Astrocyte (in vitro differentiated cells and primary cell): ENCODE measurements at regions not wholly inside any gene's neighbourhood (a gene's known extent, or its start where the extent isn't known, plus 50 kb on each side); places are given as distances from the start of the nearest gene placed in this dataset.

Experiments used
- DNase-seq: peaks from one replicate; pipeline ENCODE4 v3.0.0-alpha.2; 2010; ENCODE audit warnings: low read depth
- FAIRE-seq: peaks from 2 replicates; lab custom pipeline; 2011; peaks lifted over from hg19 to GRCh38; lab: Jason Lieb, UNC
- H2AFZ ChIP-seq: 2 replicates; pipeline ENCODE4 v1.6.0; 2012; ENCODE audit warnings: low read depth, low read length, inconsistent platforms
- H3K27ac ChIP-seq: 2 replicates; pipeline ENCODE4 v1.5.1; 2011; ENCODE audit warnings: low read depth, low read length, inconsistent platforms
- H3K27me3 ChIP-seq: 2 replicates; pipeline ENCODE4 v1.6.0; 2011; ENCODE audit warnings: low read length, inconsistent platforms; ENCODE audit not compliant: insufficient read depth
- H3K36me3 ChIP-seq: 2 replicates; pipeline ENCODE4 v1.5.1; 2011; ENCODE audit warnings: low read length, inconsistent platforms; ENCODE audit not compliant: insufficient read depth
- H3K4me1 ChIP-seq: 2 replicates; pipeline ENCODE4 v1.5.1; 2011; ENCODE audit warnings: low read length, inconsistent platforms; ENCODE audit not compliant: insufficient read depth
- H3K4me2 ChIP-seq: 2 replicates; pipeline ENCODE4 v1.6.0; 2012; ENCODE audit warnings: low read length, inconsistent platforms
- H3K4me3 ChIP-seq: 2 replicates; pipeline ENCODE4 v1.5.1; 2011; ENCODE audit warnings: low read depth, mild to moderate bottlenecking, low read length, inconsistent platforms; ENCODE audit not compliant: insufficient read depth
- H3K79me2 ChIP-seq: 2 replicates; pipeline ENCODE4 v1.6.0; 2012; ENCODE audit warnings: mild to moderate bottlenecking, low read length, inconsistent platforms; ENCODE audit not compliant: insufficient read depth
- H3K9ac ChIP-seq: 2 replicates; pipeline ENCODE4 v1.6.0; 2012; ENCODE audit warnings: mild to moderate bottlenecking, low read length, inconsistent platforms
- H3K9me3 ChIP-seq: 2 replicates; pipeline ENCODE4 v1.5.1; 2012; ENCODE audit warnings: low read depth, mild to moderate bottlenecking, low read length, inconsistent platforms; ENCODE audit not compliant: insufficient read depth
- H4K20me1 ChIP-seq: 2 replicates; pipeline ENCODE4 v1.6.0; 2012; ENCODE audit warnings: low read length, inconsistent platforms; ENCODE audit not compliant: insufficient read depth
- H3K27ac Mint-ChIP-seq: one replicate; pipeline ENCODE4 v1.8.0; 2021; ENCODE audit warnings: mild to moderate bottlenecking, mixed read lengths; ENCODE audit not compliant: unreplicated experiment
- H3K27me3 Mint-ChIP-seq: one replicate; pipeline ENCODE4 v1.8.0; 2021; ENCODE audit warnings: low read depth, mixed read lengths; ENCODE audit not compliant: unreplicated experiment
- H3K36me3 Mint-ChIP-seq: one replicate; pipeline ENCODE4 v1.8.0; 2021; ENCODE audit warnings: low read depth, mixed read lengths; ENCODE audit not compliant: unreplicated experiment
- H3K4me1 Mint-ChIP-seq: one replicate; pipeline ENCODE4 v1.8.0; 2021; ENCODE audit warnings: low read depth, mixed read lengths; ENCODE audit not compliant: unreplicated experiment
- H3K4me3 Mint-ChIP-seq: one replicate; pipeline ENCODE4 v1.8.0; 2021; ENCODE audit warnings: mild to moderate bottlenecking, moderate library complexity, mixed read lengths; ENCODE audit not compliant: unreplicated experiment
- H3K9me3 Mint-ChIP-seq: one replicate; pipeline ENCODE4 v1.8.0; 2021; ENCODE audit warnings: mild to moderate bottlenecking, mixed read lengths; ENCODE audit not compliant: unreplicated experiment
- EZH2 ChIP-seq: IDR thresholded peaks from 2 replicates; pipeline ENCODE4 v1.6.1; 2012; ENCODE audit warnings: mild to moderate bottlenecking, low read length, inconsistent platforms; ENCODE audit not compliant: insufficient read depth
- TF ChIP-seq, protein P1 (sequence below): IDR thresholded peaks from 2 replicates; pipeline ENCODE4 v1.5.1; 2011; ENCODE audit warnings: low read depth, mild to moderate bottlenecking, inconsistent platforms, low read length, moderate library complexity; ENCODE audit not compliant: insufficient read depth

DNA sequence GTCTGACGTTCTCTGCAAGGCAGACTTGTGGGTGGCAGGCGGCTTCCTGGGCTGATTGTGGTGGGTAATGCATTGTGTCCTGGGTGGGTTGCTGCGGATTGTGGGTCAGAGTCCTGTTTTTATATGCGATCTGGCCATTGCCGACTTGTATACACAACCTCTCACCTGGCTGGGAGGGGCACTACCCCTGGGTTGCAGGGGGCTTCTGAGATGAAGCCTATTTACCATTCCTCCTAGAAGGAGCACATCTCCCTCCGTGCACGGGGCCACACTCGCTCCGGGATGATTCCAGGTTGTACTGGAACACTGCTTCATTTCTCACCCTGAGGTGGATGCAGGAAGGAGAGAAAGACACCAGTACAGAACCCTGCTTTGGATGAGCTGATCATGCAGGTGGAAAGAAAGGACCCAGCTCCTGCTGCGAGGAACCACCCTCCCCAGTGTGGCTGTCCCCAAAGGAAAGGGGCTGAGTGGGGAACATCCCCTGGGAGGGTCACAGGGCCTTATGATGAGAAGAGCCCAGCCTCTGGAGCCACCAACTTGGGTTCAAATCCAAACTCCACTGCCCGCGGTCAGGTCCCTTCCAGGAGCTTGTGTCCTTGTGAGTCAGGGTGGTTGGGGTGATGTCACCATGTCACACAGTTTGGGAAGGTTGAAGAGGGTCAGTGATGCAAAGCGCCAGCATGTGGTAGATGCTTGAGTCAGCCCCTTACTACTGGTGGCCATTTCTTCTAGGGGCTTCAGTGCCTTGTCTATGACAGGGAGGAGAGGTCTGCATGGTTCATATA, 151.8 kb upstream of the COL5A1 start:
- H3K4me1 ChIP-seq: peaks cover 4% of the 10 kb centered on the region
- TF ChIP-seq, protein P1, sequence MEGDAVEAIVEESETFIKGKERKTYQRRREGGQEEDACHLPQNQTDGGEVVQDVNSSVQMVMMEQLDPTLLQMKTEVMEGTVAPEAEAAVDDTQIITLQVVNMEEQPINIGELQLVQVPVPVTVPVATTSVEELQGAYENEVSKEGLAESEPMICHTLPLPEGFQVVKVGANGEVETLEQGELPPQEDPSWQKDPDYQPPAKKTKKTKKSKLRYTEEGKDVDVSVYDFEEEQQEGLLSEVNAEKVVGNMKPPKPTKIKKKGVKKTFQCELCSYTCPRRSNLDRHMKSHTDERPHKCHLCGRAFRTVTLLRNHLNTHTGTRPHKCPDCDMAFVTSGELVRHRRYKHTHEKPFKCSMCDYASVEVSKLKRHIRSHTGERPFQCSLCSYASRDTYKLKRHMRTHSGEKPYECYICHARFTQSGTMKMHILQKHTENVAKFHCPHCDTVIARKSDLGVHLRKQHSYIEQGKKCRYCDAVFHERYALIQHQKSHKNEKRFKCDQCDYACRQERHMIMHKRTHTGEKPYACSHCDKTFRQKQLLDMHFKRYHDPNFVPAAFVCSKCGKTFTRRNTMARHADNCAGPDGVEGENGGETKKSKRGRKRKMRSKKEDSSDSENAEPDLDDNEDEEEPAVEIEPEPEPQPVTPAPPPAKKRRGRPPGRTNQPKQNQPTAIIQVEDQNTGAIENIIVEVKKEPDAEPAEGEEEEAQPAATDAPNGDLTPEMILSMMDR: no peak
- no peak for TF ChIP-seq EZH2
- no peak overlapping the region for H3K27ac Mint-ChIP-seq
- peaks cover 2% of the 10 kb centered on the region for H3K27me3 ChIP-seq
- H3K9me3 Mint-ChIP-seq: peaks cover 15% of the 10 kb centered on the region
- no peaks in the 10 kb centered on the region for H3K9me3 ChIP-seq
- no peak for DNase-seq
- no peaks in the 10 kb centered on the region for H3K36me3 ChIP-seq
- no peak overlapping the region for H3K4me2 ChIP-seq
- no peak for FAIRE-seq
- no peaks in the 10 kb centered on the region for H4K20me1 ChIP-seq
- peaks cover 6% of the 10 kb centered on the region for H3K36me3 Mint-ChIP-seq
- H3K9ac ChIP-seq: no peak overlapping the region
- H3K4me3 Mint-ChIP-seq: no peak overlapping the region
- H3K27me3 Mint-ChIP-seq: peaks cover 44% of the 10 kb centered on the region
- H3K4me1 Mint-ChIP-seq: peaks cover 9% of the 10 kb centered on the region
- H3K27ac ChIP-seq: no peak overlapping the region
- no peaks in the 10 kb centered on the region for H3K79me2 ChIP-seq
- no peak overlapping the region for H3K4me3 ChIP-seq
- no peak overlapping the region for H2AFZ ChIP-seq

DNA sequence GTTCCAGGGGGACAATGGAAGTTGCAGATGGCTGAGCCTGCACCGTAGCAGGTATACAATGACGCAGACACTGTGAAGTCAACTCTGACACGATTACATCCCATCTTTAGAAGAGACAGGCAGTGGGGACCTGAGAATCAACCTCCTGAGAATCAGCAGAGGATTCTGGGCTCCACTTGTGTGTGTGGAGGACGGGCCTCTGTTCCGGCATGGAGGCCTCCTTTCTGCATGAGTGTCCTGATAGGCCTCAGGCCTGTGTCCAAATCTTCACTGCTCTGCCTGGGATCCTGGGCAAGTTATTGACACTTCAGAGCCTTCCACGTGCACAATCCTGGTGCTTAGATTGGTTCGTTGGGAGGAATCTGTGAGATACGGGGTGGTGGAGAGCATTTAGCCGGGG, 151.2 kb upstream of the COL5A1 start:
- H3K4me1 ChIP-seq: peaks cover 4% of the 10 kb centered on the region
- no peaks in the 10 kb centered on the region for H3K36me3 ChIP-seq
- no peaks in the 10 kb centered on the region for H3K79me2 ChIP-seq
- H3K9me3 ChIP-seq: no peaks in the 10 kb centered on the region
- no peak for DNase-seq
- Mint-ChIP-seq H3K36me3 (peaks cover 6% of the 10 kb centered on the region), H3K27me3 (peaks cover 38% of the 10 kb centered on the region), H3K27ac (peak overlapping the region; percentile 53), H3K4me1 (peaks cover 9% of the 10 kb centered on the region), H3K4me3 (no peak overlapping the region), H3K9me3 (peaks cover 13% of the 10 kb centered on the region)
- no peak overlapping the region for H3K4me3 ChIP-seq
- H2AFZ ChIP-seq: no peak overlapping the region
- peaks cover 2% of the 10 kb centered on the region for H3K27me3 ChIP-seq
- TF ChIP-seq EZH2: no peak
- TF ChIP-seq, protein P1: no peak
- H4K20me1 ChIP-seq: no peaks in the 10 kb centered on the region
- no peak overlapping the region for H3K27ac ChIP-seq
- no peak for FAIRE-seq
- no peak overlapping the region for H3K4me2 ChIP-seq
- H3K9ac ChIP-seq: no peak overlapping the region
